NB4 (cell line): ENCODE measurements at regions not wholly inside any gene's neighbourhood (a gene's known extent, or its start where the extent isn't known, plus 50 kb on each side); places are given as distances from the start of the nearest gene placed in this dataset.

ENCODE experiments used
- DNase-seq: peaks from one replicate; pipeline ENCODE4 v3.0.0; 2010; ENCODE audit warnings: low read depth
- H3K4me3 ChIP-seq: one replicate; pipeline ENCODE4 v1.5.1; 2011; ENCODE audit warnings: mild to moderate bottlenecking, low read depth, low read length, moderate library complexity
- MAX ChIP-seq: IDR thresholded peaks from 2 replicates; pipeline ENCODE4 v1.6.1; 2011; ENCODE audit warnings: low read depth, low read length
- MYC ChIP-seq: IDR thresholded peaks from 2 replicates; pipeline ENCODE4 v1.6.1; 2011; ENCODE audit warnings: low read depth, low read length
- POLR2A ChIP-seq: IDR thresholded peaks from 2 replicates; pipeline ENCODE4 v1.6.1; 2011; ENCODE audit warnings: mild to moderate bottlenecking; ENCODE audit not compliant: insufficient read length; ENCODE audit errors: extremely low read depth
- TF ChIP-seq, protein P1 (sequence below): IDR thresholded peaks from one replicate; pipeline ENCODE4 v1.5.1; 2012; ENCODE audit warnings: low read depth, low read length

DNA sequence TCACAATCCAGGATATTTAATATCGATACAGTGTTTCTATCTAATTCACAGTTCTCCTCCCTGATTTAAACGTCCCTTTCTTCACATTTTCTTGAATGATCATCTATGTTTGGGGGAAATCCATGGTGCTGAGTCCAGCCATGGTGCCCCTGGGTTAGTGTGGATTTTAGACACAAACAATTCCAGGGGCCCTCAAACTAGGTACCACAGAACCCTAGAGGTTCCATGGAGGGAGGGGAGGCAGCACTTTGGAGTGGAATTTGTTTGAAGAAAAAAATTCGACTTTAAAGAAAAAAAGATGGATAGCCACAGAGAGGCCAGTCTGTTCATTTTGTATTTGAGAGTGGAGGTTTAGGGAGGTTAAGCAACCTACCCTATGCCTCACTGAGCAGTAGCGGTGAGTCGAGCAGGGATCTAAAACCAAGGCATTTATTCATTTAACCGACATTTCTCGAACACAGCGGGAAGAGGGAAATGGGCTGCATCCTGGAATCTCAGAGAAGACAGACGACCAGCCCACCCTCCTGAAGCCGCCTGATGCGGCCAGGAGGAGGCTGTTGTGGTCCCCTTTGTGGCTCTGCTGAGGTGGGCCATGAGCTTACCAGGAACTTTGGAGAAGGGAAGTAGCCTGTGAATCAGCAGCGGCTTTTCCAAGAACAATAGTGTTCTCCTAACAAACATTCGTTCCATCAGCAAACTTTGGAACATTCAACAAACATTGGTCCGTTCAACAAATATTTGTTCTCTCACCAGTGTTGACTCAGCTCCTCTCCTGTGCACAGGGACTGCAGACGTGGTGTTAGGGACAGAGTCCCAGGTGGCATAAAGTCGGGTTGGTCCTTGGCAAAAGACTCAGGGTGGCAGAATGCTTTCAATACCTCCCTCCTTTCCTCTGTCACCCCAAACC lies 103.5 kb upstream of the ZBTB40 start:
- TF ChIP-seq POLR2A (no peak), MAX (no peak), MYC (no peak)
- TF ChIP-seq, protein P1, sequence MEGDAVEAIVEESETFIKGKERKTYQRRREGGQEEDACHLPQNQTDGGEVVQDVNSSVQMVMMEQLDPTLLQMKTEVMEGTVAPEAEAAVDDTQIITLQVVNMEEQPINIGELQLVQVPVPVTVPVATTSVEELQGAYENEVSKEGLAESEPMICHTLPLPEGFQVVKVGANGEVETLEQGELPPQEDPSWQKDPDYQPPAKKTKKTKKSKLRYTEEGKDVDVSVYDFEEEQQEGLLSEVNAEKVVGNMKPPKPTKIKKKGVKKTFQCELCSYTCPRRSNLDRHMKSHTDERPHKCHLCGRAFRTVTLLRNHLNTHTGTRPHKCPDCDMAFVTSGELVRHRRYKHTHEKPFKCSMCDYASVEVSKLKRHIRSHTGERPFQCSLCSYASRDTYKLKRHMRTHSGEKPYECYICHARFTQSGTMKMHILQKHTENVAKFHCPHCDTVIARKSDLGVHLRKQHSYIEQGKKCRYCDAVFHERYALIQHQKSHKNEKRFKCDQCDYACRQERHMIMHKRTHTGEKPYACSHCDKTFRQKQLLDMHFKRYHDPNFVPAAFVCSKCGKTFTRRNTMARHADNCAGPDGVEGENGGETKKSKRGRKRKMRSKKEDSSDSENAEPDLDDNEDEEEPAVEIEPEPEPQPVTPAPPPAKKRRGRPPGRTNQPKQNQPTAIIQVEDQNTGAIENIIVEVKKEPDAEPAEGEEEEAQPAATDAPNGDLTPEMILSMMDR, result no peak
- H3K4me3 ChIP-seq, result no peak overlapping the region
- no peak for DNase-seq

DNA sequence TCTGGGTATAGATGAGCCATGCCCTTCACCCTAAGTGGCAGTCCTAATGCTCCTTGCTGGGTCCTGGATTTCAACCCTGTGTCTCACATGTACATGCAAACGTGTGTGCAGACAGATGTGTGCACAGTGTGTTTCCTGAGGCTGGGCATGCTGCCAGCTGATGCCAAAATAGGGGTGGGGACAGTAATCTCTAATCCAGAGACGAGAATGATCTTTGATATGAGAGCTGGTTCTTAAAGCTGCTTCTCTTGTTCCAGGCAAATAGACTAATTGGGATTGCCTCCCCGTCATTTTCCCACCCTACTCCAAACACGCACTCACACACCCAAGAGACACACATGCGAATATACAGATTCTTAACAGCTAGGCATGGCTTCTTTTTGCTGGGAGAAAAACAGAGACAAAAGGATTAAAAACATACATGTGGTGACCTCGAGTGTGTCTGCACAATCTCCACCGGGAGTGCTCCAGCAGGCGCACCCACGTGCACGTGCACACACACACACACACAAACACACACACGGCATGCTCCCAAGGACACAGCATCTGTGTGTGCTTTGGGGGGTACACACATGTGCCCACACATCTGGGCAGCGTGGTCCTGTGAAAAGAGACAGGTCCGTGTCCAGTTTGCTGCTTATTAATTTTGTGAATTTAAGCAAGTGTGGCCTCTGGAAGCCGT lies 102.1 kb upstream of the ZBTB40 start:
- TF ChIP-seq POLR2A (no peak), MAX (no peak), MYC (no peak)
- TF ChIP-seq, protein P1, result no peak
- no peak for DNase-seq

GRCh38 chr1:22350171-22350923 lies 101.3 kb upstream of the ZBTB40 start:
- no peak overlapping the region for H3K4me3 ChIP-seq
- no peak for DNase-seq
- no peak for TF ChIP-seq MAX
- no peak for TF ChIP-seq MYC
- TF ChIP-seq, protein P1, result no peak
- no peak for TF ChIP-seq POLR2A

More for the DNA sequence above, 102.1 kb upstream of the ZBTB40 start:
- no peak overlapping the region for H3K4me3 ChIP-seq

DNA sequence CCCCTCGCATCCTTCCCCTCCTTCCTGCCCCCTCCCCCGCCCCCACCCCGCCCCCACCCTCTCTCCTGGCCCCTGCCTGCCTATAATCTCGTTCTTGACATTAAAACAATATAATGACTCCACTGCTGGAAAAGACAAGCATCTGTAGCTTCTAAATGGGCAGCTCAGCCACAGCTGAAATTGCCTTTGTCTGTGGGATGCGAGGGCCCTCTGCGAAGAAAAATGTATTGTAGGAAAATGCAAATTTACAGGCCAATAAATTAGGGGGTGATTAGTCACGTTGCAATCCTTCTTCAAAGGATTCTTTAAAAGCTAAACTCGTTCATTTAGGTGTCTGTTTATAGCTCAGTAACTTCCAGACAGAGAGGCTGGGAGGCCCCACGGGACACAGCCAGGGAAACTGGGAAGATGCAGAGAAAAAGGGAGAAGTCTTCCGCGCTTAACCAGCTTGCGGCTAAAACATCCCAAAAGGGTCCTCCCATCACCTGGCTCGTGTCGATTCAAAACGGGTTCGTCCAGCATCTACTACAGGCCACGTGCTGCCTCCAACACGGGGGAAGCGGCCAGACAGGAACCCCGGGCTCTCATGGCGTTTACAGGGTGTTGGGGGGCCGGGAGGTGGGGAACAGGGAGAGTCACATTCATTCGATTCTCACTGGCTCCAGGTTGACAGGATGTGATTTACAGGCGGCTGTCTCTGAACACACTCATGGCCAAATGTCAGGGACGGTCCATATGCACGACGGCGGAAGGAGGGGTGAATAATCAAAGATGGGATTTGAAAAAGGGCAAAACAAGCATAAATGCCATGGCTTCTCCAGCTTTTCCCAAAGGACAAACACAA lies 100.5 kb upstream of the ZBTB40 start:
- TF ChIP-seq, protein P1, result no peak
- TF ChIP-seq MYC (no peak), POLR2A (no peak), MAX (no peak)
- H3K4me3 ChIP-seq, result no peak overlapping the region
- DNase-seq, result no peak

DNA sequence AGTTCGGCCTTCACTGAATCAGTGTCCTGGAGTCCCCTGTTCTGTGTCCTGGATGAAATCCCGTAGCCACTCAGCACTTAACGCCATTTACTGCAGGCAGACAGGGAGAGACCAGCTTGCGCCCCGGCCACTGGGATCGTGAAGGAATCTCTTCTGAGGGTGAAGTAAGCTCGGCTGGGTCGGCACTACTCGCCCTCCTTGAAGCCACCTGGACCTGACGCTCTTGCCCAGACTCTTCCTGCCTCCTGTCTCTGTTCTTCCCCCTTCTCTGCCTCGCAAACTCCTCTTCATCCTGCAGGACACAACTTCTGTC lies 99.9 kb upstream of the ZBTB40 start:
- no peak for TF ChIP-seq MAX
- no peak for DNase-seq
- H3K4me3 ChIP-seq, result no peak overlapping the region
